ENCODE measurements at regions not wholly inside any gene's neighbourhood (a gene's known extent, or its start where the extent isn't known, plus 50 kb on each side); places are given as distances from the start of the nearest gene placed in this dataset.
"Not testable (repeated sequence)": the region's sequence is repeated elsewhere in the genome, so short reads cannot be mapped to it uniquely, and the experiment has no call there.

DNA sequence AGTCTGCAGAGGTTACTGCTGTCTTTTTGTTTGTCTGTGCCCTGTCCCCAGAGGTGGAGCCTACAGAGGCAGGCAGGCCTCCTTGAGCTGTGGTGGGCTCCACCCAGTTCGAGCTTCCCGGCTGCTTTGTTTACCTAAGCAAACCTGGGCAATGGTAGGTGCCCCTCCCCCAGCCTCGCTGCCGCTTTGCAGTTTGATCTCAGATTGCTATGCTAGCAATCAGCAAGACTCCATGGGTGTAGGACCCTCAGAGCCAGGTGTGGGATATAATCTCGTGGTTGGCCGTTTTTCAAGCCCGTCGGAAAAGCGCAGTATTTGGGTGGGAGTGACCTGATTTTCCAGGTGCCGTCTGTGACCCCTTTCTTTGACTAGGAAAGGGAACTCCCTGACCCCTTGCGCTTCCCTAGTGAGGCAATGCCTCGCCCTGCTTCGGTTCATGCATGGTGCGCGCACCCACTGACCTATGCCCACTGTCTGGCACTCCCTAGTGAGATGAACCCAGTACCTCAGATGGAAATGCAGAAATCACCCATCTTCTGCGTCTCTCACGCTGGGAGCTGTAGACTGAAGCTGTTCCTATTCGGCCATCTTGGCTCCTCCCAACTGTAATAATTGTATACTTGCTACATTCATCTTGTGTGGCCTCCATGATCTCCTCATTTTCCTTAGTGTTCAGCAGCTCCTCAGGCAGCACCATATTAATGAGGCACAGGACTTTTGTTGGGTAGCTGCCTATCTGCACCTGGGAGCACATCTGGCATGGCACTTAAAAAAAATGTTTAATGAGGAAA lies 391.4 kb downstream of the BCKDHB start:
- not testable (repeated sequence) for DNase-seq

DNA sequence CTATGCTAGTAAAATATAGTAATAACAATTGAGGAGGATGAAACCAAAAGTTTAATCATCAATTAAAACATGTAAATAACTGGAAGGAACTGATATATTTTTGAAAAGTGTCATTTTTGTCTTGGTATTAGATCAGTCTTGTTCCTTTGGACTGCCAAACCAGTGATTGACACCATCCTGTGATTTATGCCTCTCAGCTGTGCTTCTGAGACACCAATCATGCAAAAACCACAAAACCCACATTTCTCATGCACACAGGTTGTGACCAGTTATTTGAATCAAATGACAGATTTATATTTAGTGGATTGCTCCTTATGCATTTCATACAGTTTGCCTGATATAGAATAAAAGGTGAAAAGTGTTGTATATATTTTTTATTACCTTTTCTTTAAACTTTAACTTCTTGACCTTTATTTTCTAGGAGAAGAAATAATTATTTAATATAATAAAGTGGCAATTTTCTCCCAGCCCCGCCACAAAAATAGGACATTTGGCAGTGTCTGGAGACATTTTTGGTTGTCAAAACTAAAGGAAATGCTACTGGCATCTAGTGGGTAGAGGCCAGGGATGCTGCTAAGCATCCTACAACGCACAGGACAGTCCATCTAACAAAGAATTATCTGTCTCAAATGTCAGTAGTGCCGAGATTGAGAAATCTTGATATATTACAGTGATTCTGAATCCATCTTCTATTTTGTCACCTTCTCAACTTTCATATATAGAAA lies 383.6 kb downstream of the BCKDHB start:
- no peak for DNase-seq

DNA sequence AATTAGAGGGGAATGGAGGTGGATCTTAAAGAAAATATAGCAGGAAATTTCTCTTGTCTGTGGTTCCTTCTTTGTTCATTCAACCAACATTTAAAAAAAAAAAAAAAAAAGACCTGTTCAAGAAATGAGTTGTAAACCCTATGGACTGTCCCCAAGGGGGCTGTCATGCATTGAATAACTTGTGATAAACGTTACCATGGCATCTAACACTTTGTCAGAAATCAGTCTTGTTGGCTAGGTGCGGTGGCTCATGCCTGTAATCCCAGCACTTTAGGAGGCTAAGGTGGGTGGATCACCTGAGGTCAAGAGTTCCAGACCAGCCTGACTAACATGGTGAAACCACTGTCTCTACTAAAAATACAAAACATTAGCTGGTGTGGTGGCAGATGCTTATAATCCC lies 381.7 kb downstream of the BCKDHB start:
- DNase-seq = no peak

DNA sequence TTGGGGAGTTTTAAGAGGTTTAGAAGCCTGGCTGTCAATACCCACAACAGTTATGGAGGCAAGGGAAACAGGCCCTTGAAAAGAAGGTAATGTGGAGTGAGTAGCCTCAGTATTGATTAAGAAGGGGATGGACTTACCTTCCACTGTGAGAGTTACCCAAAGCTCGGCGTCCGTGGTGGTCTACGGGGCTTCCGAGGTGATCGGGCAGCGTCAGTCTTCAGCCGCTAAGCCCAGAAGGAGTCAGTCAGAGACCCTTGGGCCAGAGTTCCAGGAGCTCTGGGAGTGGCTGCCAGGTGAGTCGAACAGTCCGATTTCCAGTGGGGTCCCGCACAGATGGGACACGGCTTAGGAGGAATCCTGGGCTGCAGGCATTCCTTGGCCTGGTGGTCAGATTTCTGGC lies 379.0 kb downstream of the BCKDHB start:
- DNase-seq = not testable (repeated sequence)

DNA sequence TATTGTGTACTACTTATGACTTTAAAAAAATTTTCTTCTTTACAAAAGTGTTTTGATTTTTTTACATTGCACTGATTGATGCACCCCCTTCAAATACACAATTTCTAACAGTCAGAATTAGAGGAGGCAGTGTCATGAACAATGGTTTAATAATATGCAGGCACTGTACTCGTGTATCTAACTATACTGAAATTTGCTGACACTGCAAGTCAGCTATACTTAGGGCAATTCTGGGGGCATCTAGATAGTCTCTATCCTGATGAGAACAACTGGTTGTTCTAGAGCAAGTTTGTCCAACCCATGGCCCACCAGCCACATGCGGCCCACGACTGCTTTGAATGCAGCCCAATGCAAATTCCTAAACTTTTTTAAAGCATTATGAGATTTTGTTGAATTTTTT lies 375.6 kb downstream of the BCKDHB start:
- DNase-seq = no peak

DNA sequence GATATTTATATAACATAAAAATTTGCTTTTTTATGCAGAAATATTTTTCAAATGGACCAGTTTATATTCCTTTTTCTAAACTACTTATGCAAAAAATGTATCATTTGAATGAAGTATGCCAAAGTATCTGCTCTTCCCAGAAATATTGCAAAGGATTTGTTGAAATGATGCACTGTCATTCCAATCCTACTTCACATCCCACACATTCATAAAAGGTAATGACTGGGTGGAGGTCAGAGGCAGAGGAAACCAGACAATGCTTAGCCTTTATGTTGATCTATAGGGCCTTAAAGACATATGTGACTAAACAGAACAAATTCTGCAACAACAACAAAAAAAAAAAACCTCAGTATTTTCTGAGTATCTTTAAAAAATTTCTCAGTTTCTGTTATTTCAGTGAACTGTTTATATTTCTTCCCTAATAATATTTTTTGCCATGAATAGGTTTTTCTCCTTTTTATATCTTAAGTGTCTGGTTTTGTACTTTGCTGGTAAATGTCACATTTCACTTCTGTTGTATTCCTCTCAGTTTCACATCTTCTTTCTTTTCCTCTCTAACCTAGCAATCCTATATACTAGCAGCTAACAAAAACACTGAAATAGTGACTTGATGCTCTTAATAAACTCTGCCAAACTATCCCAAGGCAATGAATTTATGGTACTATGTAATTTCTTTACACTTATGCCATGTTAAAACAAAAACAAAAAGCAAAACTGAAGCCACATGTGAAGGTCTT lies 374.1 kb downstream of the BCKDHB start:
- DNase-seq = no peak

DNA sequence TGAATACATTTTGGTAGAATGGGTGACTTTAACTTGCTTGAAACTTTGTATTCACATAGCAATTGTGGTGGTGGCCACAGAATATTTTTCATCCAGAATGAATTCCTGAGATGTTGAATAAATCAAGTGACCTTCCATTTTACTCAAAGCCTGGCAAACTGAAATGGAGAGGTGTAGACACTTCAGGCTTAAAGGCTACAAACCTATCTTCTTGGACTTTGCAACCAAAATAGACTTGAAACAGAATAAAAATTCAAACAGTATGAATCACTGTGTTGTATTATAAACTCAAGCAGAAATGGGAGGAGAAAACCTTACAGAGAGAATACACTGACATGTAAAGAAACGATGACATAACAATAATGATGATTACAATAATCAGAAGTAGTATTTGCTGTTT lies 371.6 kb downstream of the BCKDHB start:
- no peak for DNase-seq

DNA sequence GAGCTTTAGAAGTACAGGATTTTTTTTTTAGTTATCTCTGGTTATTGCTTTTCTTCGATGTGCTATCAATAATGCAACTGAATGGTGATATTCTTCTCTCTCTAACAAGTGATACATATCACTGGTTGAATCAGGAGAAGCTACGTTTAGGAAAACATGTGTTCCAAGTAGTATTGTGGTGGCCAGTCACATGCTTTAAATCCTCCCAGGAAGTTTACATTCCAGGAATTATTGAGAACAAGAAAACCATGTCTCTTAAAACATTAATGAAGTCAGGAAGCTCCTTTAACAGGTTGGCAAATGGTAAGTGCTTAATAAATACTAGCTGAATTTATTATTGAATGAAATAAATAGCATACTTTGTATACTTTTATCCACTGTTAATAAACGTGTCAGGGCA lies 371.1 kb downstream of the BCKDHB start:
- no peak for DNase-seq

DNA sequence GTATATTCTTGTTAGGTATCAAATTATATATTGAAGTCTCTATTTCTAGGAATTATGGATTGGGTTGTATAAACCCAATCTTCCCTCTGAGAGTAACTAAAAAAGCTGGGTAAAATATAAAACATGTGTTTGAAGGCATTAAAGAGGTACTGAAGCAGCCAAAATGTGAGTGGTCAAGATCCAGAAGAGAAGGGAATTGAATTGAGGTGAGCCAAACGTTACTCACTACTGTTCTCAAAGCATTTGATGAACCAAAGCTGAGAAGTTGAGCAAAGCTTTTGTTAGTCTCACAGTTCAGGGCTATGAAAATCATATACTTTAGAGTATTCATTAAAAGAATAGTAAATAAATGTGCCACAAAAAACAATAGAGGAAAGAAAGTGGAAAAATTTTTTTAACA lies 365.8 kb downstream of the BCKDHB start:
- no peak for DNase-seq

DNA sequence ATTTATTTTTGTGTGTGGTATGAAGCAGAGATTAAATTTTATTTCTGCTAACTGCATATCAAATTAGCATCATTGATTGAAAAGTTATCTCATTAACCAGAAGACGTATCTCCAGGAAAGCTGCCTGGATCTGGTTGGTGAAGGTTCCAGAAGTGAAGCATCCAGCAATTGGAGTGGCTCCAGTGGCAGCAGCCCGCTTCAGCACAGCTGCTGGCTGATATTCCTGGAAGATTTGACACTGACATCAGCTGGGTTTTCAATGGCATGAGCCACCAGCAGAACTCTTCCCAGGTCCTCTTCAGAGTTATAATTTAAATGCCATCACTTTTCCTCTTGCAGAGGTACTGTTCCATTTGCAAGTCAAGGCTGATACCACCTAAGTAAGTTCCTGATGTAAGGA lies 363.5 kb downstream of the BCKDHB start:
- no peak for DNase-seq

DNA sequence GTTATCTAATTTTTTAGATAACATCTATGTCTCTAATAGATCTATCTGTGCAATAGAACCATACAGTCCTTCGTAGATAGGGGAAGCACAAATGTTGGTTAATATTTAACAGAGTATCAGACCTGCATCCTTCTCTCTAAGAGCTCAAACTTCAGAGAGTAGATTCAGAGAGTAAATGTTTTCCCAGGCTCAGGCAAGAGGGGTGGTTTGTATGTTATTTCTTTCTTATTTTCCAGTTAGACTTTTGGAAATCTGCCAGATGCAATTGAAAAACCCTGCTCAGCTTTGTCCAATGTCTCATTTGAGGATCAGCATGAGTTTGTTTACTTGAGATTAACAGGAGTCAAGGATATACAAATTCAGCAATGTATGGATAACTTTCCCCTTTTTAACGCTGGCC lies 361.9 kb downstream of the BCKDHB start:
- DNase-seq = no peak

DNA sequence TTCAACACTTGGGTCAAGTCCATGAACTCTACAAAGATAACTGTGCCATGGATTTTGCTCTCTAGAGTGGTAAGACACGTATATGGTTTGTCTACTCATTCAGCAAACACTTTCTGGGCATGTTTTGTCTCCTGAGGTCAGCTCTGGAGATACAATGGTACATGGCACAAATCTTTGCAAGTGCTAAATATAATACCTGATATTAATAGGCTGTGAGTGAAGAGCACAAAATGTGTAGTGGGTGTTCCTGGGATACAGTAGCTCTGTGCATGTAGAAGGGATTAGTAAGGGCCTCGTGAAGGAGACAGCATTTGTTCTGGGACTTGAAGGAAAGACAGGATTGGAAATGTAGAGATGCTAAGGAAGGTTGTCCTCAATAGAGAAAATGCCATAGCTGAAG lies 360.9 kb downstream of the BCKDHB start:
- DNase-seq = no peak

DNA sequence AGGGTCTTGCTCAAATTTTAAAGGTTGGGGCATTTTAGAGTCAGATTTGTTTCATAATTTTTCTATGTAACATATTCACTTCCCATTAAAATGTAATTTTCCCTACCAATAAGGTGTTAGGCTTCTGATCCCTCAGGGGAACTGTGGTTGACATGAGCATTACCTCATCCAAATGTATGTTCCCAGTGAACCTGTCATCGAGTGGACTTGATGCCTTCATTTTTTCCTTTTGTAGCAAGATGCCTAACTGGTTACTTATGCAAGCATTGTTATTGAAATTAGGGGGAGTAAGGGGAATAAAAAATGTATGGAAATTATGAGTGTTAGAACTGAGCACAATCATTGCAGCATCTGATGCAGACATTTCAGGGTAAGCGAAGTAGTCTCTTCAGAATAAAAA lies 360.5 kb downstream of the BCKDHB start:
- DNase-seq = no peak

DNA sequence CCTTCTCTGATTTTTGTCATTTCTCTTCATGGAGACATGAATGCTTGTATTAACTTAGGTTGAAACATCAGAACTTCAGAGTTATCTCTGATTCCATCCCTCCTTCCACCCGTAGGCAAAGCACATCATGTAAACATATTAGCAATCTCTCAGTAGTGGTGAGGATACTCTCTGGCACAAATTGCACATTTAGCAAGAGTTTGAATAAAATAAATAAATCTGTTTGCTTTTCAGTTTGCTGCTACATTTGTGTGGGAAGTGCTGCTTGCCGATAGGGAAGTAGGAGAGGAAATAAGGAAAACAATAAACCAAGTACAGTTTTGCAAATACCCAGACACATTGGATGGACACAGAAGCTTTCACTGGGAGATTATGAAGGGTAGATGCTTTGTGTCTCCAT lies 359.0 kb downstream of the BCKDHB start:
- DNase-seq = no peak

DNA sequence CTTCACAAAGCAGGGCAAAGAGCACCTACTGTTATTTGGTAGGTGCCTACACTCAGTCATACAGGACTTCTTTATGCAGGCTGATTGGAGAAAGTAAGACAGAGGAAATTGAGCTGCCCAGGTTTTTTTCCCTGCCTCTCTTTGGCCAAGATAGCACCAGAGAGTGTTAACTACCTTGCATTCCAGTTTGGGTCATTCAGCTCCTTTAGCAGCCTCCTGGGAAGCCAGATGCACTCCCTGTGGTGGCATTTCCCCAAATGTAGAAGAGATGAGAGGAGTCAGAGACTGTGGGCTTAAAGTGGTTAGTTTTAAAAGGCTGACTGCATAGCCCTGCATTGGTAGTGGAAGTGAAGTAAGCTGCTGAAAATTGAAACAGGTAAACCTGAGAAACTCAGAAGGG lies 358.4 kb downstream of the BCKDHB start:
- no peak for DNase-seq

DNA sequence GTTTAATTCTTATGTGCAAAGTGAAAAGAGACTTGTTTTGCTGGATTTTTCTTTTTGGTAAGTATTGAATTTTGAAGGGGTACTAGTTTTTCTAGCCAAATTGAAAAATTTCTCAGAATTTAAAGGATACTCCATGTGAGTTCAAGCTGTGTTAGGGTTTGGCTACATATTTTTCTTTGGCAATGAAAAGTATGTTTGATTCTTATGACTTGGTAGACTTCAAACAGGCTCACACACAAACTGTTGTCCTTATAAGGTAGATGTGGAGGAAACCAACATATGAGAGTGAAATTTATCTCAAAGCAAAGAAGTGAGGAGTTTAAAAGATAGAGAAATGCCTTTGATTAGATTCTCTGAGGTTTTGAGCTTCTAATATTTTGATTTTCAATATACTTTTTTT lies 356.7 kb downstream of the BCKDHB start:
- DNase-seq = no peak

DNA sequence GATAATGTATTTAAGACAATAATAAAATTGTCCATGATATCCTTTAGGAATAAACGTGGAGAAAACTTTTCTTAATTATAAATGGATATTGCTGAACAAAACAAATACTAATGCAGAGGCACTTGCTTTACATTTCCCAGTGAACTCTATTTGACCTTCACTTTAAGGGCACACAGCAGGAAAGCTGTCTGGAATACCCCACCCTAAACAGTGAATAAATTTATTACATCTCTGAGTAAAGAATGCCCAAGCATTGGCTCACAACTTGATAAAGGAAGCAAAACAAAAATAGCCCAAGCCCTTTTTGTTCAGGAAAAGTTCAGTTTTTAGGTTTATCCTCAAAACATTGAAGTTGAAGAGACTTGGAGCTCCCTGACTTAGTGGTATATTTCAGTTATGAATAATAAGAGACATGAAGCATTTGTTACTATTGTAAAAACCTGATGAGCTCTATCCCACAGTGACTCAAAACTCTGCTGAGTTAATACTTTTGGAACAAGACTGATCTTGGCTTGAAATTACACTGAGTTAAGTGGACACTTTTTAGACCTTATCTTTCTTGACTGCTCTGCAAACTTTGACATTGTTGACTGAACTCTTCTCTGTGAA lies 353.9 kb downstream of the BCKDHB start:
- no peak for DNase-seq

DNA sequence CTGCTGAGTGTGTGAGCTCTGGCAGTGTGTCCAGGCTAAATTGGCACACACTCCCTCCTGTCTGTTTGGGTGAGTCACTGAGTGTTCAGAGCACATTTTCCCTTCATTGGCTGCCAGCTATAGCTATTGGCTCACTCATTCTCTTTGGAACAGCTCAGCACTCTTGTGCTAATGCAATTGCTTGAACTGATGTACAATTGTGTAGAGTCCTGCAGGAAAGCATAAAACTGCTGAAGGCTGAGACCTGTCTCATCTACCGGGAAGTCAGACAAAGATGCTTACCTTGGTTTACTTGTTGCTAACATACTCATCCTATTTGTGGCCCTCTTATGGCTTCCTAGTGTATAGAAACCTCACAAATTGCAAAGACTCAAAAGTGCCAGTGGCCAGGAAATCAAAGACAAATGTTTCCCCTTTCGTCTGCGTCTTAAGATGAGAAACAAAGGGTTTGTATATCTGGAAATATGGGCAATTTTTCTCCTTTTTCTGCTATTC lies 351.0 kb downstream of the BCKDHB start:
- peak; percentile 70 for DNase-seq

DNA sequence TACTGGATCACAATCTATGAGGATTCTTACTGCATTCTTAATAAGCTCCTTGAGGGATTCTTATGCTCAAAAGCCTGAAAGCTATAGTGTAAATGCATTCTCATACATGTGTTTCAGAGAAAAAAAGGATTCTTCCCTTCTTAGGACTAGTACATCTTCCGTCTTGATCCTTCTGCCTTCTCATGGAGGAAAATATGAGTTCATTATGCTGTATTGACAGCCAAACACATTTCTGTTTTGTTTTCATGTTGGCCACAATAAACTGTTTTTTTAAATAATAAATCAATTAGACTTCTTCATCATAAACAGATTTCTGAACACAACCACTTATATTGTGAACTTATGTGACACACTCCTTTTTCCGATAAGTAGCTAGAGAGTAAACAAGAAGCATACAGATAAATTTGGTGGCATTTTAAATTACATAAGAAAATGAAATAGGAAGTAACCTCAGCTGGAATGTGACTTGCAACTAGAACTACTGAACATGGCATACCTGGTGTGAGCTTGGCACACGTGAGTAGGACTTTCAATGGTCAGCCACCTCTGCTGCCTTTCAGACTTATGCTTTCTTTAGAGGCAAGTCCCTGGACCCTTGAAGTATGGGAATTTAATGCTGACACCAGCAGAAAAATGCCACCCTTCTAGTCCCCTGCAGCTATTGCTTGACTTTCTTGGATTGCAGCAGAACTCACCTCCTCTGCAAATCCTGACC lies 350.4 kb downstream of the BCKDHB start:
- DNase-seq = no peak

DNA sequence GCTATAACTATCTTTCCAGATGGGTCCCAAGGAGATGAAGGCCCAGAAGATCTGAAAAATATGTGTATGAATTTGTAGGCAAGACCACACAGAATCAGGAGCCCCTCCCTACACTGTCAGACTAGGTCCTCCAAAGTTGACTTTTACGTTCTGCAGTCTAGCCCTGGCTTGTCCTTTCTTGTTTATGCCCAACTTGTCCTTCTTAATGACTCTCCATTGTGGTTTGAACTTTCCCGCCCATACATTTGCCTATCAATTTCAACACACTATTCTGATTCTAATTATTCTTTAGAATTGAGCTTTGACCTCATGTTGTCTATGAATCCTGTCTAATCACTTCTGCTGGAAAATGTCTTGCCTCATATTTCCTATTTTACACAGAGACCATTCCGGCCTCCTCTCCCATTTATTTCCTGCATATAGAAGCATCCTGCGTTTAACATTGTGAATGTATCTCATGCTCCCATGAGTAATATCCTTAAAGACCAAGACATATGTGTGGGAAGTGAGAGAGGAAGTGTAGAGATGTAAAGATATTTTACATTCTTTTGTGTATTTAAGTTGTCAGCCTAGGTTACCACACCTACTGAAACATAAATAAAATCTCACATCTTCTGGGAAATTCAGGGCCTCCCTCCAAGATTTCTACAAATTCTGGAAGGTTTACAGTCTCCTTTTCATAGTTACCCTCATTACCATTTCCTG lies 348.3 kb downstream of the BCKDHB start:
- no peak for DNase-seq

DNA sequence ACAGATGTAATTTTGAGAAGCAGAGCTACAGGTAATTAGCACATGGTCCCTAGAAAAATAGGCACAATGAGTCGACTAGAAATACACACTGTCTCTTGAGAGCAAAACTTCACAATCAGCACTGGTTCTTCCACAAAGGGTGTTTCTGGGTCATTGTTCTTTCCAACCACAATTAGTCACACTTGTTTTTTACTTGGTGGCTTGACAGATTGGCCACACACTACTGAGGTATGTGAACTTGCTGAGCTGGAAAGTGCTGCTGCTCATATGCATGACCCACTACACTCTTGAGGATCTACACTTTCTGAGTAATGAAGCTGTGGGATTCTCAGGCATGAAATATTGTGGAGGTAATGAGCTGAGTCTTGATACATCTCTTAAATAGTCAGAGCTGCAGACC lies 347.7 kb downstream of the BCKDHB start:
- DNase-seq = no peak
